K562 (cell line): ENCODE measurements at regions not wholly inside any gene's neighbourhood (a gene's known extent, or its start where the extent isn't known, plus 50 kb on each side); places are given as distances from the start of the nearest gene placed in this dataset.

Experiments used
- GABPA ChIP-seq: fragments of 200-800 bp; sonication (Bioruptor generic); conservative IDR thresholded peaks from 2 replicates; pipeline ENCODE4 v1.6.1; 2016; ENCODE audit warnings: low read depth, missing genetic modification characterization, missing compliant biosample characterization
- MED1 ChIP-seq: sonication (generic); formaldehyde crosslinking; IDR thresholded peaks from 2 replicates; pipeline ENCODE4 v1.8.1; 2023; ENCODE audit warnings: missing genetic modification reagents, borderline replicate concordance
- TCF7 ChIP-seq: sonication (generic); IDR thresholded peaks from 2 replicates; pipeline ENCODE4 v1.6.1; 2016; ENCODE audit warnings: antibody characterized with exemption, borderline replicate concordance
- ZNF133 ChIP-seq: fragments of 250-450 bp; sonication (Bioruptor Pico); IDR thresholded peaks from 2 replicates; pipeline ENCODE4 v1.4.0; 2020; ENCODE audit warnings: mild to moderate bottlenecking

DNA sequence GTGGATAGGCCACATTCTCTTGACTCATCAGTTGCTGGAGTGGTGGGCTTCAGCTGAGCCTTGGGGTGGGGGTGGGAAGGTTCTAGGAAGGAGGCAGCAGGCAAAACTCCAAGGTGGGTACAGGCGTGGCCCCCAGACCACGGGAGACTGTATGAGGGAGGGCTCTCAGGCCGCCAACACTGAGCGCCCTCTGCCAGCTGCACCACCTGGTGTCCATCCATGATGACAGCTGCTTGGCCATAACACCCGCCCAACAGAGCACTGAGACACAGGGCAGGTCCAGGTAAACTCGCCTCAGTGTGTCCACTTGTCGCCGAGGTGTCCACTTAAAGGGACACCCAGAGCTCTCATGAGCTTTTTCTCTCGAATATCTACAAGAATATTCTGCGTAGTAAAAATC is 133.5 kb downstream of the C16orf95 start:
- no peak for TF ChIP-seq ZNF133 (CRISPR knock-in tag)
- TF ChIP-seq MED1 (CRISPR knock-in tag), result no peak
- no peak for TF ChIP-seq TCF7
- TF ChIP-seq GABPA (tag), result no peak
